ENCODE measurements at regions not wholly inside any gene's neighbourhood (a gene's known extent, or its start where the extent isn't known, plus 50 kb on each side); places are given as distances from the start of the nearest gene placed in this dataset.

DNA sequence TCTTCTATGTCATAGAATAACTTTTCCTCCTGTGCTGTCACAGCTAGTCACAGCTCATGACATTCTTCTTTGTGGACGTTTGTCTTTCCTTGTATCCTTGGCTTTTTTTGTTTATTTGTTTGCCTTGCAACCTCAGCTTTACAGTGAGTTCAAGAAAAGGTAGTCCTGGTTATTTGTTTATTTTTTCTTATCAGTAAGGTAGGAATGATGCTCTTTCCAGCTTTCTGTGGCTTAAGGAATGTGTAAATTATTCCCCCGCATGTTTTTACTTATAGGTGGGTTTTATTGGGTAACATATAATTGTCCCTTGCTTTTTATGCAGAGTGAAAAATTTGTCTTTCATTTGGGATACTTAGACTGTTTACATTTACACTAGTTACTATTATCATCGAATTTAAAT lies 1673.6 kb upstream of the FLRT2 start:
- CTCF ChIA-PET = no interaction called here
- POLR2A ChIA-PET = no interaction called here
- BruUV-seq (replicated peaks) = no TSS peak
- no peak for DNase-seq (ENCODE audit: low read depth, low spot score)
- Histone ChIP-seq H3K9me3 (ENCODE audit: control insufficient read depth, insufficient read depth, low read depth, low read length) (no peaks in the 10 kb centered on the region), H3K36me3 (ENCODE audit: control insufficient read depth, insufficient read depth, low read length) (no peaks in the 10 kb centered on the region), H3K27me3 (ENCODE audit: control insufficient read depth, insufficient read depth, low read length) (no peaks in the 10 kb centered on the region), H3K27ac (ENCODE audit: low read length) (no peak overlapping the region), H3K4me1 (ENCODE audit: control insufficient read depth, insufficient read depth, low read length) (no peaks in the 10 kb centered on the region), H3K4me3 (ENCODE audit: low read depth in 2 of 2, low read length in 2 of 2) (no peak overlapping the region)
- intact Hi-C loops (cut with micrococcal nuclease; ENCODE audit: unreplicated experiment) = no loop called here
- TF ChIP-seq SIN3A (IDR thresholded peaks at IDR 0.05; ENCODE audit: borderline replicate concordance, insufficient read depth, low read depth, low read length) (no peak), POLR2AphosphoS5 (IDR thresholded peaks at IDR 0.05; ENCODE audit: low read depth, low read length) (no peak), TCF7L2 (IDR thresholded peaks at IDR 0.05; ENCODE audit: low read depth, low read length) (no peak)
- TF ChIP-seq, protein P1, sequence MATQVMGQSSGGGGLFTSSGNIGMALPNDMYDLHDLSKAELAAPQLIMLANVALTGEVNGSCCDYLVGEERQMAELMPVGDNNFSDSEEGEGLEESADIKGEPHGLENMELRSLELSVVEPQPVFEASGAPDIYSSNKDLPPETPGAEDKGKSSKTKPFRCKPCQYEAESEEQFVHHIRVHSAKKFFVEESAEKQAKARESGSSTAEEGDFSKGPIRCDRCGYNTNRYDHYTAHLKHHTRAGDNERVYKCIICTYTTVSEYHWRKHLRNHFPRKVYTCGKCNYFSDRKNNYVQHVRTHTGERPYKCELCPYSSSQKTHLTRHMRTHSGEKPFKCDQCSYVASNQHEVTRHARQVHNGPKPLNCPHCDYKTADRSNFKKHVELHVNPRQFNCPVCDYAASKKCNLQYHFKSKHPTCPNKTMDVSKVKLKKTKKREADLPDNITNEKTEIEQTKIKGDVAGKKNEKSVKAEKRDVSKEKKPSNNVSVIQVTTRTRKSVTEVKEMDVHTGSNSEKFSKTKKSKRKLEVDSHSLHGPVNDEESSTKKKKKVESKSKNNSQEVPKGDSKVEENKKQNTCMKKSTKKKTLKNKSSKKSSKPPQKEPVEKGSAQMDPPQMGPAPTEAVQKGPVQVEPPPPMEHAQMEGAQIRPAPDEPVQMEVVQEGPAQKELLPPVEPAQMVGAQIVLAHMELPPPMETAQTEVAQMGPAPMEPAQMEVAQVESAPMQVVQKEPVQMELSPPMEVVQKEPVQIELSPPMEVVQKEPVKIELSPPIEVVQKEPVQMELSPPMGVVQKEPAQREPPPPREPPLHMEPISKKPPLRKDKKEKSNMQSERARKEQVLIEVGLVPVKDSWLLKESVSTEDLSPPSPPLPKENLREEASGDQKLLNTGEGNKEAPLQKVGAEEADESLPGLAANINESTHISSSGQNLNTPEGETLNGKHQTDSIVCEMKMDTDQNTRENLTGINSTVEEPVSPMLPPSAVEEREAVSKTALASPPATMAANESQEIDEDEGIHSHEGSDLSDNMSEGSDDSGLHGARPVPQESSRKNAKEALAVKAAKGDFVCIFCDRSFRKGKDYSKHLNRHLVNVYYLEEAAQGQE (IDR thresholded peaks at IDR 0.05; ENCODE audit: insufficient read depth in 1 of 2, low read depth in 2 of 2, low read length in 1 of 2) = no peak
- TF ChIP-seq, protein P2, sequence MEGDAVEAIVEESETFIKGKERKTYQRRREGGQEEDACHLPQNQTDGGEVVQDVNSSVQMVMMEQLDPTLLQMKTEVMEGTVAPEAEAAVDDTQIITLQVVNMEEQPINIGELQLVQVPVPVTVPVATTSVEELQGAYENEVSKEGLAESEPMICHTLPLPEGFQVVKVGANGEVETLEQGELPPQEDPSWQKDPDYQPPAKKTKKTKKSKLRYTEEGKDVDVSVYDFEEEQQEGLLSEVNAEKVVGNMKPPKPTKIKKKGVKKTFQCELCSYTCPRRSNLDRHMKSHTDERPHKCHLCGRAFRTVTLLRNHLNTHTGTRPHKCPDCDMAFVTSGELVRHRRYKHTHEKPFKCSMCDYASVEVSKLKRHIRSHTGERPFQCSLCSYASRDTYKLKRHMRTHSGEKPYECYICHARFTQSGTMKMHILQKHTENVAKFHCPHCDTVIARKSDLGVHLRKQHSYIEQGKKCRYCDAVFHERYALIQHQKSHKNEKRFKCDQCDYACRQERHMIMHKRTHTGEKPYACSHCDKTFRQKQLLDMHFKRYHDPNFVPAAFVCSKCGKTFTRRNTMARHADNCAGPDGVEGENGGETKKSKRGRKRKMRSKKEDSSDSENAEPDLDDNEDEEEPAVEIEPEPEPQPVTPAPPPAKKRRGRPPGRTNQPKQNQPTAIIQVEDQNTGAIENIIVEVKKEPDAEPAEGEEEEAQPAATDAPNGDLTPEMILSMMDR (IDR thresholded peaks at IDR 0.05) = no peak
- in situ Hi-C loops (cut with HindIII; ENCODE audit: low pct_unique_long_range_greater_than_20kb, low sequenced_read_pairs) = no loop called here
- ATAC-seq = no peak

DNA sequence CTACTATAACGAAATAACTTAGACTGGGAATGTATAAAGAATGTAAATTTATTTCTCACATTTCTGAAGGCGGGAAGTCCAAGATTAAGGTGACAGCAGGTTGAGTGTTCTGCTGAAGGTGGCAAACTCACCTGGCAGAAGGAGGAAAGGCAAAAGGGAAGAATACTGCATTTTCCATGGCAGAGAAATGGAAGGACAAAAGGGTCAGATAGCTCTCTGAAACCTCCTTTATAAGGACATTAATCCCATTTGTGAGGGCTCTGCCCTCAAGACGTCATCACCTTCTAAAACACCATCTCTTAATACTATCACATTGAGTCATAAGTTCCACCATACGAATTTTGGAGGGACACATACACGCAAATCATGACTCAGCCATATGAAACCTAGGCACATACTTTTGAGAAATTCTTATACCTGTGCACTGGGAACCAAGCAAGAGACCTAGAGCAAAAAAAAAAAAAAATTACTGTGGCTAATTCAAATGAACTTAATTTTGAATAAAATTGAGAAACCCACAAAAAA lies 1669.3 kb upstream of the FLRT2 start:
- ChIA-PET CTCF (no interaction called here), POLR2A (no interaction called here)
- ATAC-seq = no peak
- H3K4me3 ChIP-seq (ENCODE audit: low read depth in 2 of 2, low read length in 2 of 2) = no peak overlapping the region
- BruUV-seq (replicated peaks) = no TSS peak
- no peak for DNase-seq (ENCODE audit: low read depth, low spot score)
- intact Hi-C loops (cut with micrococcal nuclease; ENCODE audit: unreplicated experiment) = no loop called here
- no peak overlapping the region for H3K27ac ChIP-seq (ENCODE audit: low read length)
- TF ChIP-seq SIN3A (IDR thresholded peaks at IDR 0.05; ENCODE audit: borderline replicate concordance, insufficient read depth, low read depth, low read length) (no peak), POLR2AphosphoS5 (IDR thresholded peaks at IDR 0.05; ENCODE audit: low read depth, low read length) (no peak)
- TF ChIP-seq, protein P2 (IDR thresholded peaks at IDR 0.05) = no peak
- no peaks in the 10 kb centered on the region for H3K36me3 ChIP-seq (ENCODE audit: control insufficient read depth, insufficient read depth, low read length)
- in situ Hi-C loops (cut with HindIII; ENCODE audit: low pct_unique_long_range_greater_than_20kb, low sequenced_read_pairs) = no loop called here
- H3K9me3 ChIP-seq (ENCODE audit: control insufficient read depth, insufficient read depth, low read depth, low read length) = no peaks in the 10 kb centered on the region
- no peaks in the 10 kb centered on the region for H3K27me3 ChIP-seq (ENCODE audit: control insufficient read depth, insufficient read depth, low read length)
- no peaks in the 10 kb centered on the region for H3K4me1 ChIP-seq (ENCODE audit: control insufficient read depth, insufficient read depth, low read length)
